GM12878 (cell line): ENCODE measurements at regions not wholly inside any gene's neighbourhood (a gene's known extent, or its start where the extent isn't known, plus 50 kb on each side); places are given as distances from the start of the nearest gene placed in this dataset.

Experiments
- ATAC-seq: fragments of 200-7000 bp; cut with Tn5 transposase; 3 replicates; pipeline ENCODE4 v1.9.1; 2020; ENCODE audit warnings: mild to moderate bottlenecking, moderate library complexity
- BruUV-seq: library from RNA; stranded (reverse); fragments of 400-500 nt; replicated peaks from 2 replicates; lab custom pipeline; 2021; lab: Mats Ljungman, UMichigan
- CTCF ChIA-PET: fragments of 300-600 bp; sonication (Branson Sonifier 250); formaldehyde crosslinking; extraction: SDS; loops from one replicate; lab custom pipeline; 2021; ENCODE audit warnings: inconsistent platforms; lab: Yijun Ruan, JAX
- POLR2A ChIA-PET: fragments of 350-600 bp; formaldehyde crosslinking; extraction: SDS; loops from one replicate; lab custom pipeline; 2021; ENCODE audit warnings: inconsistent platforms; lab: Charles Lee
- RAD21 ChIA-PET: fragments of 300-600 bp; sonication (Branson Sonifier 250); formaldehyde crosslinking; loops from one replicate; lab custom pipeline; 2023; ENCODE audit warnings: antibody characterized with exemption; ENCODE audit not compliant: unreplicated experiment; lab: Charles Lee
- SMC1A ChIA-PET: fragments of 300-600 bp; sonication (Branson Sonifier 250); formaldehyde crosslinking; loops from one replicate; lab custom pipeline; 2023; ENCODE audit not compliant: unreplicated experiment, uncharacterized antibody; lab: Charles Lee
- DNase-seq: peaks from one replicate; pipeline ENCODE4 v3.0.0-alpha.2; 2011; ENCODE audit warnings: low read depth, low spot score
- FAIRE-seq: peaks from 3 replicates; lab custom pipeline; 2011; peaks lifted over from hg19 to GRCh38; lab: Jason Lieb, UNC
- H2AFZ ChIP-seq: 2 replicates; pipeline ENCODE4 v1.6.0; 2011; ENCODE audit warnings: low read depth, low read length, control low read depth; ENCODE audit not compliant: control insufficient read depth
- H3K27ac ChIP-seq: 2 replicates; pipeline ENCODE4 v1.5.1; 2011; ENCODE audit warnings: control low read depth; ENCODE audit not compliant: control insufficient read depth, insufficient read depth
- H3K27me3 ChIP-seq, 2 experiments: replicated peaks in 1 of 2; 2 replicates each; pipeline versions ENCODE4 v1.6.0 to v1.6.1; 2011; ENCODE audit warnings: low read length in 1 of 2; ENCODE audit not compliant: control insufficient read depth in 2 of 2, insufficient read depth in 2 of 2
- H3K36me3 ChIP-seq, 2 experiments: 2 replicates each; pipeline ENCODE4 v1.5.1; 2011; ENCODE audit warnings: low read length in 1 of 2; ENCODE audit not compliant: control insufficient read depth in 2 of 2, insufficient read depth in 2 of 2
- H3K4me1 ChIP-seq: 2 replicates; pipeline ENCODE4 v1.6.1; 2011; ENCODE audit warnings: mild to moderate bottlenecking, low read length, moderate library complexity, mixed read lengths; ENCODE audit not compliant: control insufficient read depth, insufficient read depth
- H3K4me2 ChIP-seq: 2 replicates; pipeline ENCODE4 v1.6.0; 2011; ENCODE audit warnings: control low read depth; ENCODE audit not compliant: control insufficient read depth, insufficient read depth
- H3K4me3 ChIP-seq: fragments of 200-600 bp; sonication (generic); 2 replicates; pipeline ENCODE4 v1.5.1; 2016
- H3K79me2 ChIP-seq: 2 replicates; pipeline ENCODE4 v1.6.0; 2011; ENCODE audit warnings: low read length; ENCODE audit not compliant: control insufficient read depth, insufficient read depth
- H3K9ac ChIP-seq: 2 replicates; pipeline ENCODE4 v1.8.0; 2011; ENCODE audit warnings: low read length, control low read depth, mixed read lengths; ENCODE audit not compliant: control insufficient read depth, insufficient read depth
- H3K9me3 ChIP-seq: replicated peaks from 3 replicates; pipeline ENCODE4 v1.5.1; 2011; ENCODE audit warnings: mild to moderate bottlenecking, low read length; ENCODE audit not compliant: control insufficient read depth, insufficient read depth
- H4K20me1 ChIP-seq: 2 replicates; pipeline ENCODE4 v1.6.0; 2011; ENCODE audit not compliant: control insufficient read depth, insufficient read depth
- CBX5 ChIP-seq: sonication (generic); IDR thresholded peaks from 2 replicates; pipeline ENCODE4 v1.6.1; 2016; ENCODE audit warnings: low read depth, moderate library complexity, mild to moderate bottlenecking, inconsistent platforms
- CEBPZ ChIP-seq: fragments of 150-350 bp; IDR thresholded peaks from 2 replicates; pipeline ENCODE4 v1.6.1; 2016; ENCODE audit warnings: low read depth, low read length
- CHD2 ChIP-seq: IDR thresholded peaks from 2 replicates; pipeline ENCODE4 v1.6.1; 2011; ENCODE audit warnings: low read depth, low read length, improper control_type of control experiment, borderline replicate concordance
- DPF2 ChIP-seq: fragments of 450-650 bp; IDR thresholded peaks from 2 replicates; pipeline ENCODE4 v1.6.1; 2017; ENCODE audit warnings: mild to moderate bottlenecking
- ETV6 ChIP-seq, 2 experiments: fragments of 450-650 bp in 1 of 2; IDR thresholded peaks in 1 of 2; conservative IDR thresholded peaks in 1 of 2; 2 replicates each; pipeline ENCODE4 v1.6.1; 2014; ENCODE audit warnings: antibody characterized with exemption in 1 of 2, borderline replicate concordance in 1 of 2, low read depth in 1 of 2, mild to moderate bottlenecking in 1 of 2, moderate library complexity in 1 of 2
- HDAC6 ChIP-seq: fragments of 200-600 bp; sonication (generic); IDR thresholded peaks from one replicate; pipeline ENCODE4 v1.8.0; 2017; ENCODE audit warnings: antibody characterized with exemption; ENCODE audit not compliant: unreplicated experiment
- JUND ChIP-seq: IDR thresholded peaks from 2 replicates; pipeline ENCODE4 v1.6.1; 2012; ENCODE audit warnings: low read depth, mild to moderate bottlenecking, low read length, improper control_type of control experiment, moderate library complexity
- KDM1A ChIP-seq: fragments of 200-600 bp; sonication (generic); IDR thresholded peaks from 2 replicates; pipeline ENCODE4 v1.6.1; 2016; ENCODE audit warnings: borderline replicate concordance
- MEF2A ChIP-seq: IDR thresholded peaks from 2 replicates; pipeline ENCODE4 v1.6.1; 2011; ENCODE audit warnings: low read depth, mild to moderate bottlenecking, low read length, moderate library complexity; ENCODE audit not compliant: insufficient read depth
- PAX8 ChIP-seq: fragments of 450-650 bp; IDR thresholded peaks from 2 replicates; pipeline ENCODE4 v1.6.1; 2017; ENCODE audit warnings: mild to moderate bottlenecking, moderate library complexity
- PML ChIP-seq: IDR thresholded peaks from 2 replicates; pipeline ENCODE4 v1.6.1; 2012; ENCODE audit warnings: low read length, inconsistent platforms
- PRDM15 ChIP-seq: fragments of 450-650 bp; formaldehyde crosslinking; IDR thresholded peaks from 2 replicates; pipeline ENCODE4 v1.4.0; 2020; ENCODE audit warnings: mild to moderate bottlenecking, moderate library complexity
- REST ChIP-seq: IDR thresholded peaks from 2 replicates; pipeline ENCODE4 v1.6.1; 2012; ENCODE audit warnings: mild to moderate bottlenecking, low read depth, low read length
- SIX5 ChIP-seq: IDR thresholded peaks from 2 replicates; pipeline ENCODE4 v1.6.1; 2011; ENCODE audit warnings: mild to moderate bottlenecking, low read depth, low read length, moderate library complexity; ENCODE audit not compliant: severe bottlenecking
- SMAD1 ChIP-seq: fragments of 450-650 bp; IDR thresholded peaks from 2 replicates; pipeline ENCODE4 v1.6.1; 2018; ENCODE audit warnings: mild to moderate bottlenecking, low read depth; ENCODE audit not compliant: partially characterized antibody
- STAT3 ChIP-seq: IDR thresholded peaks from 2 replicates; pipeline ENCODE4 v1.6.1; 2011; ENCODE audit warnings: low read depth, low read length, improper control_type of control experiment
- WGBS: methylation state at CpG from one replicate; pipeline ENCODE4 v1.1.6; 2016; ENCODE audit warnings: low lambda C conversion rate; ENCODE audit not compliant: insufficient replicate concordance, insufficient coverage; ENCODE audit errors: missing lambda C conversion rate; 5-methylcytosine and 5-hydroxymethylcytosine counted together
- in situ Hi-C: fragments of 300-500 bp; cut with MboI; formaldehyde crosslinking; loops from 9 replicates; pipeline ENCODE4 v1.14.3; 2018; ENCODE audit warnings: mixed read lengths
- intact Hi-C: fragments of 100-400 bp; cut with micrococcal nuclease; formaldehyde crosslinking; loops from one replicate; pipeline ENCODE4 v1.14.2; 2022; ENCODE audit not compliant: unreplicated experiment

- RAD21 ChIA-PET, result no interaction called here
- Histone ChIP-seq H3K4me2 (no peak overlapping the region), H3K9me3 (no peaks in the 10 kb centered on the region), H3K4me3 (no peak overlapping the region), H4K20me1 (no peaks in the 10 kb centered on the region), H3K79me2 (no peaks in the 10 kb centered on the region), H3K27ac (no peak overlapping the region), H3K9ac (no peak overlapping the region), H3K27me3 (no peaks in the 10 kb centered on the region), H2AFZ (no peak overlapping the region), H3K4me1 (no peaks in the 10 kb centered on the region), H3K36me3 (no peaks in the 10 kb centered on the region)
- SMC1A ChIA-PET, result no interaction called here
- intact Hi-C loops, result no loop called here
- no peak for FAIRE-seq
- 41% methylated on average over 11 of the region's 11 CpGs for WGBS
- POLR2A ChIA-PET, result no interaction called here
- in situ Hi-C loops, result no loop called here
- no peak for DNase-seq
- no TSS peak for BruUV-seq
- CTCF ChIA-PET, result no interaction called here
- ATAC-seq, result no peak
- no peak for TF ChIP-seq KDM1A
- TF ChIP-seq CEBPZ, result no peak
- TF ChIP-seq REST, result no peak
- no peak for TF ChIP-seq HDAC6
- TF ChIP-seq CBX5, result no peak
- no peak for TF ChIP-seq PRDM15 (CRISPR knock-in tag)
- TF ChIP-seq ETV6 (conservative IDR thresholded peaks at IDR 0.05 in 1 of 2, IDR thresholded peaks at IDR 0.05 in 1 of 2; ENCODE audit: borderline replicate concordance in 1 of 2, low read depth in 1 of 2), result no peak
- no peak for TF ChIP-seq PAX8
- no peak for TF ChIP-seq CHD2
- no peak for TF ChIP-seq SMAD1
- TF ChIP-seq SIX5, result no peak
- TF ChIP-seq MEF2A, result no peak
- TF ChIP-seq DPF2, result no peak
- no peak for TF ChIP-seq JUND
- TF ChIP-seq STAT3, result no peak
- TF ChIP-seq PML, result no peak
Measured at GRCh38 chr9:86764221-86764624, 183.1 kb downstream of the GAS1 start.
